Calu3 (cell line): ENCODE measurements at regions not wholly inside any gene's neighbourhood (a gene's known extent, or its start where the extent isn't known, plus 50 kb on each side); places are given as distances from the start of the nearest gene placed in this dataset.

Experiments
- BruUV-seq: library from RNA; stranded (reverse); fragments of 400-500 nt; replicated peaks from 2 replicates; lab custom pipeline; 2021; lab: Mats Ljungman, UMichigan
- CTCF ChIA-PET: fragments of 300-600 bp; sonication (Branson Sonifier 250); formaldehyde crosslinking; loops from one replicate; lab custom pipeline; 2022; ENCODE audit warnings: antibody characterized with exemption; lab: Charles Lee
- DNase-seq: peaks from one replicate; pipeline ENCODE4 v3.0.0; 2022
- H3K27ac Mint-ChIP-seq: one replicate; pipeline ENCODE4 v1.8.0; 2022; ENCODE audit warnings: mixed read lengths; ENCODE audit not compliant: unreplicated experiment
- H3K27me3 Mint-ChIP-seq: one replicate; pipeline ENCODE4 v1.8.0; 2022; ENCODE audit warnings: mixed read lengths; ENCODE audit not compliant: unreplicated experiment
- H3K36me3 Mint-ChIP-seq: one replicate; pipeline ENCODE4 v1.8.0; 2022; ENCODE audit warnings: mild to moderate bottlenecking, moderate library complexity, mixed read lengths; ENCODE audit not compliant: insufficient read depth, unreplicated experiment
- H3K4me1 Mint-ChIP-seq: one replicate; pipeline ENCODE4 v1.8.0; 2022; ENCODE audit warnings: mild to moderate bottlenecking, low read depth, mixed read lengths; ENCODE audit not compliant: unreplicated experiment
- H3K4me3 Mint-ChIP-seq: one replicate; pipeline ENCODE4 v1.8.0; 2022; ENCODE audit warnings: mild to moderate bottlenecking, low read depth, moderate library complexity, mixed read lengths; ENCODE audit not compliant: unreplicated experiment
- H3K9me3 Mint-ChIP-seq: one replicate; pipeline ENCODE4 v1.8.0; 2022; ENCODE audit warnings: low read depth, mixed read lengths; ENCODE audit not compliant: unreplicated experiment
- CTCF ChIP-seq: fragments of 200-600 bp; IDR thresholded peaks from one replicate; pipeline ENCODE4 v1.8.0; 2022; ENCODE audit warnings: antibody characterized with exemption; ENCODE audit not compliant: unreplicated experiment
- intact Hi-C: fragments of 100-400 bp; cut with micrococcal nuclease; formaldehyde crosslinking; loops from one replicate; pipeline ENCODE4 v1.10.0; 2022; ENCODE audit not compliant: unreplicated experiment

GRCh38 chr14:54309615-54310014, 87.2 kb upstream of the CDKN3 start:
- CTCF ChIA-PET: no interaction called here
- no peak overlapping the region for H3K4me3 Mint-ChIP-seq
- intact Hi-C loops: loop anchor here (5.0 kb wide), 1 partner anchor 57 kb away; no protein-coding TSS in a partner anchor
- no peak for TF ChIP-seq CTCF
- no peak for DNase-seq
- no peaks in the 10 kb centered on the region for H3K9me3 Mint-ChIP-seq
- peaks cover 17% of the 10 kb centered on the region for H3K4me1 Mint-ChIP-seq
- peaks cover 14% of the 10 kb centered on the region for H3K27me3 Mint-ChIP-seq
- no peaks in the 10 kb centered on the region for H3K36me3 Mint-ChIP-seq
- no TSS peak for BruUV-seq
- no peak overlapping the region for H3K27ac Mint-ChIP-seq

- H3K36me3 Mint-ChIP-seq: no peaks in the 10 kb centered on the region
- no peak overlapping the region for H3K4me3 Mint-ChIP-seq
- intact Hi-C loops: loop anchor here (5.0 kb wide), 1 partner anchor 58 kb away; no protein-coding TSS in a partner anchor
- DNase-seq: no peak
- H3K27ac Mint-ChIP-seq: no peak overlapping the region
- no peaks in the 10 kb centered on the region for H3K9me3 Mint-ChIP-seq
- CTCF ChIA-PET: no interaction called here
- TF ChIP-seq CTCF: no peak
- BruUV-seq: no TSS peak
- peaks cover 17% of the 10 kb centered on the region for H3K4me1 Mint-ChIP-seq
- peaks cover 7% of the 10 kb centered on the region for H3K27me3 Mint-ChIP-seq
These were observed 86.5 kb upstream of the CDKN3 start for GRCh38 chr14:54310151-54310850.

- Mint-ChIP-seq H3K27me3 (peaks cover 2% of the 10 kb centered on the region), H3K27ac (no peak overlapping the region), H3K4me3 (no peak overlapping the region), H3K4me1 (peaks cover 17% of the 10 kb centered on the region), H3K36me3 (no peaks in the 10 kb centered on the region), H3K9me3 (no peaks in the 10 kb centered on the region)
- TF ChIP-seq CTCF: no peak
- CTCF ChIA-PET: no interaction called here
- no peak for DNase-seq
- intact Hi-C loops: loop anchor here (5.0 kb wide), 1 partner anchor 59 kb away; no protein-coding TSS in a partner anchor
- BruUV-seq: no TSS peak
These were observed 86.0 kb upstream of the CDKN3 start for GRCh38 chr14:54310851-54311228.

GRCh38 chr14:54312166-54312801, 84.5 kb upstream of the CDKN3 start:
- Mint-ChIP-seq H3K36me3 (no peaks in the 10 kb centered on the region), H3K9me3 (no peaks in the 10 kb centered on the region), H3K4me1 (peaks cover 17% of the 10 kb centered on the region), H3K27ac (no peak overlapping the region), H3K4me3 (no peak overlapping the region), H3K27me3 (no peaks in the 10 kb centered on the region)
- peak; percentile 78 for DNase-seq
- intact Hi-C loops: loop anchor here (5.0 kb wide), 1 partner anchor 60 kb away; no protein-coding TSS in a partner anchor
- CTCF ChIA-PET: interaction anchor here (0.9 to 2.0 kb wide), 3 partner anchors 13 to 60 kb away, joined by 3 to 9 read pairs (median 5); no protein-coding TSS in a partner anchor
- no peak for TF ChIP-seq CTCF
- no TSS peak for BruUV-seq
